NOMO-1 treated with dmso at 0.1 percent for 144 hours (cell line): ENCODE measurements at regions not wholly inside any gene's neighbourhood (a gene's known extent, or its start where the extent isn't known, plus 50 kb on each side); places are given as distances from the start of the nearest gene placed in this dataset.
"Not testable (repeated sequence)": the region's sequence is repeated elsewhere in the genome, so short reads cannot be mapped to it uniquely, and the experiment has no call there.

Source experiments
- DNase-seq: peaks from one replicate; lab custom pipeline; 2025; ENCODE audit not compliant: unreplicated experiment; lab: John Stamatoyannopoulos, UW

DNA sequence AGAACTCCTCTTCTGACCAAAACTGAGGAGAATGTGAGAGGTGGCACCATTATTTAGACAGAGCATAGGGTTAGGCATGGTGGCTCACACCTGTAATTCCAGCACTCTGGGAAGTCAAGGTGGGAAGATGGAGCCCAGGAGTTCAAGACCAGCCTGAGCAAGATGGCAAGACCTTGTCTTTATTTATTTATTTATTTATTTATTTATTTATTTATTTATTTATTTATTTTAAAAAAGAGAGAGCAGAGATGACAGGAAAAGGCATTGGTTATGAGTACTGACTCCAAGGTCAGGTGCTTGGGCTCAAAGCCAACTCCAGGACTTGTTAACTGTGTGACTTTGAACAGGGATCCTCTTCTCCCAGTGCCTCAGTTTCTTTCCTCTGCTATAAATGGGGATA is 217.7 kb downstream of the MEX3B start:
- no peak for DNase-seq

- DNase-seq, result no peak
Observed at GRCh38 chr15:81825136-81825535, 220.7 kb downstream of the MEX3B start.

- not testable (repeated sequence) for DNase-seq
Observed at GRCh38 chr15:81822587-81822986, 223.2 kb downstream of the MEX3B start.

- no peak for DNase-seq
Observed at GRCh38 chr15:81819924-81820635, 225.7 kb downstream of the MEX3B start.

GRCh38 chr15:81814882-81815455 is 230.8 kb downstream of the MEX3B start:
- DNase-seq, result no peak

- DNase-seq, result no peak
Observed at GRCh38 chr15:81813215-81813614, 232.6 kb downstream of the MEX3B start.

GRCh38 chr15:81812456-81812855 is 233.4 kb downstream of the MEX3B start:
- DNase-seq, result no peak

- no peak for DNase-seq
Observed at GRCh38 chr15:81811736-81812135, 234.1 kb downstream of the MEX3B start.

GRCh38 chr15:81809543-81809942 is 236.3 kb downstream of the MEX3B start:
- DNase-seq, result no peak

GRCh38 chr15:81807806-81808205 is 238.0 kb downstream of the MEX3B start:
- DNase-seq, result no peak

GRCh38 chr15:81807186-81807585 is 238.6 kb downstream of the MEX3B start:
- no peak for DNase-seq

- no peak for DNase-seq
Observed at GRCh38 chr15:81795899-81796298, 249.9 kb downstream of the MEX3B start.

- DNase-seq, result no peak
Observed at GRCh38 chr15:81792646-81793045, 253.2 kb downstream of the MEX3B start.

GRCh38 chr15:81791322-81791721 is 254.5 kb downstream of the MEX3B start:
- not testable (repeated sequence) for DNase-seq

GRCh38 chr15:81789403-81789802 is 256.4 kb downstream of the MEX3B start:
- no peak for DNase-seq

- DNase-seq, result no peak
Observed at GRCh38 chr15:81786776-81787175, 259.0 kb downstream of the MEX3B start.

GRCh38 chr15:81785679-81786078 is 260.1 kb downstream of the MEX3B start:
- no peak for DNase-seq

GRCh38 chr15:81785181-81785580 is 260.6 kb downstream of the MEX3B start:
- no peak for DNase-seq

GRCh38 chr15:81784751-81785150 is 261.1 kb downstream of the MEX3B start:
- DNase-seq, result no peak

- no peak for DNase-seq
Observed at GRCh38 chr15:81783586-81783985, 262.2 kb downstream of the MEX3B start.

GRCh38 chr15:81783076-81783475 is 262.7 kb downstream of the MEX3B start:
- no peak for DNase-seq

DNA sequence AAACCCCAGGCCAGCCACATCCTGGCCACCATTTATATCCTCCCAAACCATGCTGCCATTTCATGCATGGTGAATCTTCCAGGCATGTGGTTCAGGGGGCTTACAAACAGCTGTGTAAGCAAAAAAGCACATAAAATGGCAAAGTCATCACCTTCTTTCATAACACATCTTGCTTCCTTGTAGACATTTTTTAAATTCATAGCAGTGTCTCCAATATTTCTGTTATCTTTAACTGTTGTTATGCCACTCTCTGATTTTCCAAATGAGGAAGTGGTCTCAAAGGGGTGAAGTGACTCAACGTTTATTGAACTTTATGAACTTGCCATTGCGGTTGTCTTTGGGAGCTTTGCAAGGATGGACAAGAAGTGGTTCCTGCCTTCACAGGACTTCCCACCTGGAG is 264.4 kb downstream of the MEX3B start:
- no peak for DNase-seq

GRCh38 chr15:81780966-81781365 is 264.9 kb downstream of the MEX3B start:
- DNase-seq, result no peak
